HG02981 (cell line): ENCODE measurements at regions not wholly inside any gene's neighbourhood (a gene's known extent, or its start where the extent isn't known, plus 50 kb on each side); places are given as distances from the start of the nearest gene placed in this dataset.
"Not testable (repeated sequence)": the region's sequence is repeated elsewhere in the genome, so short reads cannot be mapped to it uniquely, and the experiment has no call there.

Source experiments
- ATAC-seq: cut with Tn5 transposase; IDR thresholded peaks from one replicate; pipeline ENCODE4 v1.9.1; 2021; ENCODE audit warnings: mild to moderate bottlenecking, moderate library complexity; ENCODE audit not compliant: unreplicated experiment

GRCh38 chr3:22659651-22660475 lies 543.3 kb upstream of the UBE2E2 start:
- ATAC-seq, result no peak

- ATAC-seq, result no peak
Measured at GRCh38 chr3:22660606-22661005, 542.5 kb upstream of the UBE2E2 start.

GRCh38 chr3:22661121-22661700 lies 541.9 kb upstream of the UBE2E2 start:
- ATAC-seq, result no peak

- ATAC-seq, result no peak
Measured at GRCh38 chr3:22665528-22665927, 537.6 kb upstream of the UBE2E2 start.

- ATAC-seq, result no peak
Measured at GRCh38 chr3:22666736-22667135, 536.4 kb upstream of the UBE2E2 start.

- no peak for ATAC-seq
Measured at GRCh38 chr3:22671848-22672247, 531.3 kb upstream of the UBE2E2 start.

GRCh38 chr3:22684739-22685138 lies 518.4 kb upstream of the UBE2E2 start:
- no peak for ATAC-seq

GRCh38 chr3:22685597-22685996 lies 517.5 kb upstream of the UBE2E2 start:
- no peak for ATAC-seq

GRCh38 chr3:22691407-22691806 lies 511.7 kb upstream of the UBE2E2 start:
- ATAC-seq, result no peak

- ATAC-seq, result no peak
Measured at GRCh38 chr3:22691856-22692628, 511.1 kb upstream of the UBE2E2 start.

- no peak for ATAC-seq
Measured at GRCh38 chr3:22700876-22701275, 502.3 kb upstream of the UBE2E2 start.

- no peak for ATAC-seq
Measured at GRCh38 chr3:22704166-22704565, 499.0 kb upstream of the UBE2E2 start.

- no peak for ATAC-seq
Measured at GRCh38 chr3:22704571-22705354, 498.4 kb upstream of the UBE2E2 start.

- ATAC-seq, result not testable (repeated sequence)
Measured at GRCh38 chr3:22706922-22707321, 496.2 kb upstream of the UBE2E2 start.

- ATAC-seq, result no peak
Measured at GRCh38 chr3:22713936-22714335, 489.2 kb upstream of the UBE2E2 start.

GRCh38 chr3:22714749-22715148 lies 488.4 kb upstream of the UBE2E2 start:
- no peak for ATAC-seq

GRCh38 chr3:22720596-22720995 lies 482.5 kb upstream of the UBE2E2 start:
- ATAC-seq, result no peak

GRCh38 chr3:22724420-22724819 lies 478.7 kb upstream of the UBE2E2 start:
- no peak for ATAC-seq

GRCh38 chr3:22728406-22728805 lies 474.7 kb upstream of the UBE2E2 start:
- no peak for ATAC-seq

- no peak for ATAC-seq
Measured at GRCh38 chr3:22729212-22729611, 473.9 kb upstream of the UBE2E2 start.

- ATAC-seq, result no peak
Measured at GRCh38 chr3:22729981-22730380, 473.1 kb upstream of the UBE2E2 start.
